Smooth muscle cell (in vitro differentiated cells): ENCODE measurements at regions not wholly inside any gene's neighbourhood (a gene's known extent, or its start where the extent isn't known, plus 50 kb on each side); places are given as distances from the start of the nearest gene placed in this dataset.
A peak's percentile ranks its signal among the peaks of the same experiment; 100 is the strongest.

Experiments used
- DNase-seq: peaks from one replicate; lab custom pipeline; 2025; ENCODE audit not compliant: unreplicated experiment; lab: John Stamatoyannopoulos, UW
- H2AFZ ChIP-seq: fragments of 200-600 bp; sonication (generic); 2 replicates; pipeline ENCODE4 v1.6.0; 2016; ENCODE audit warnings: antibody characterized with exemption, low read depth, mild to moderate bottlenecking
- H3F3A ChIP-seq: fragments of 200-600 bp; sonication (generic); 2 replicates; pipeline ENCODE4 v1.6.0; 2017; ENCODE audit warnings: antibody characterized with exemption, low read depth
- H3K27ac ChIP-seq: fragments of 200-600 bp; sonication (generic); 2 replicates; pipeline ENCODE4 v1.5.1; 2016; ENCODE audit warnings: low read depth, mild to moderate bottlenecking
- H3K27me3 ChIP-seq: fragments of 200-600 bp; sonication (generic); 2 replicates; pipeline ENCODE4 v1.6.1; 2016; ENCODE audit warnings: low read depth, mild to moderate bottlenecking
- H3K36me3 ChIP-seq: fragments of 200-600 bp; sonication (generic); 2 replicates; pipeline ENCODE4 v1.5.1; 2016; ENCODE audit warnings: low read depth
- H3K4me1 ChIP-seq: fragments of 200-600 bp; sonication (generic); 2 replicates; pipeline ENCODE4 v1.5.1; 2016; ENCODE audit warnings: low read depth
- H3K4me2 ChIP-seq: fragments of 200-600 bp; sonication (generic); 2 replicates; pipeline ENCODE4 v1.6.0; 2016; ENCODE audit warnings: mild to moderate bottlenecking
- H3K4me3 ChIP-seq: fragments of 200-600 bp; sonication (generic); 2 replicates; pipeline ENCODE4 v1.5.1; 2016; ENCODE audit warnings: mild to moderate bottlenecking
- H3K79me2 ChIP-seq: fragments of 200-600 bp; sonication (generic); 2 replicates; pipeline ENCODE4 v1.6.0; 2016; ENCODE audit warnings: low read depth, mild to moderate bottlenecking
- H3K9ac ChIP-seq: fragments of 200-600 bp; sonication (generic); 2 replicates; pipeline ENCODE4 v1.6.0; 2016; ENCODE audit warnings: low read depth
- H3K9me3 ChIP-seq: fragments of 200-600 bp; sonication (generic); replicated peaks from 2 replicates; pipeline ENCODE4 v1.5.1; 2016; ENCODE audit warnings: low read depth
- H4K20me1 ChIP-seq: fragments of 200-600 bp; sonication (generic); 2 replicates; pipeline ENCODE4 v1.6.0; 2016; ENCODE audit warnings: low read depth
- WGBS: methylation state at CpG from one replicate; pipeline ENCODE4 v1.1.7; 2016; ENCODE audit warnings: low lambda C conversion rate; 5-methylcytosine and 5-hydroxymethylcytosine counted together
- TF ChIP-seq, protein P1 (sequence below): fragments of 200-600 bp; sonication (generic); IDR thresholded peaks from 2 replicates; pipeline ENCODE4 v1.5.1; 2017; ENCODE audit warnings: borderline replicate concordance, mild to moderate bottlenecking, antibody characterized with exemption; ENCODE audit not compliant: insufficient read depth, poor library complexity, severe bottlenecking

DNA sequence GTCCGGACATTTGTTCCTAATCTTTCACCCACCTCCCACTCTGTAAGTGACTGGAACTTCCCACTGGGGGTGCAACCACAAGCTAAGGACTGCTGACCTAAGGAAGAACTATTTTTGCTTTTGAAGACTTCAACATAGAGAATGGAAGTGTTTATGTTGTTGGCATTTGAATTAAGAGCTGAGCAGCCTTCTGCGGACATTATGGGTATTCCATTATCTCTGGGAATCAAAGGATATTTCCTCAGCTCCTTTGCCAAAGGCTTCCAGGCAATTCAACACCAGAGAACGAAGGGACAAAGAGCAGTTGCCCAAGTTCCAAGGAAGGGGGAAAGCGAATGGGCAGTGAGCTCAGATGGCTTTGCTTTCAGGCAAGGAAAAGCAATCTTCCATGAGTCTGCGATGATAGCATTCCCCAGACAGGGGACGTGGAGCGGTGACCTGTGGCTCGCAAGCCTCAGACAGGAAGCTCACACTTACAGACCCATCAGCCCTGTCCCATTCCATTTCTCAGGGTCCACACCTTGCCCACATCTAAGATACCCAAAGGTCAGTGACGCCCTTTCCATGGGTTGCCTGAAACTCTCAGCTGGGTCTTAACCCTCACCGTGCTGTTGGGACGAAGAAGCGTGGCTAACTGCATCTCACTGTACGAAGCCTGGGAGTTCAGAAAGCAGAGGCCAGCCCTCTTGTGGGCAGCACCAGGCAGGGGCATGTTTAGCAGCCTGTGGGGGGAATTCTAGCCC, 116.8 kb downstream of the COPS8 start:
- Histone ChIP-seq H3K4me1 (peaks cover 35% of the 10 kb centered on the region), H3K27me3 (no peaks in the 10 kb centered on the region), H3K27ac (peak overlapping the region; percentile 90), H3F3A (peaks cover 60% of the 10 kb centered on the region), H3K4me2 (peak overlapping the region; percentile 11), H3K4me3 (no peak overlapping the region), H3K36me3 (no peaks in the 10 kb centered on the region), H3K9ac (peak overlapping the region; percentile 63), H3K79me2 (no peaks in the 10 kb centered on the region), H2AFZ (no peak overlapping the region), H4K20me1 (no peaks in the 10 kb centered on the region), H3K9me3 (no peaks in the 10 kb centered on the region)
- TF ChIP-seq, protein P1, sequence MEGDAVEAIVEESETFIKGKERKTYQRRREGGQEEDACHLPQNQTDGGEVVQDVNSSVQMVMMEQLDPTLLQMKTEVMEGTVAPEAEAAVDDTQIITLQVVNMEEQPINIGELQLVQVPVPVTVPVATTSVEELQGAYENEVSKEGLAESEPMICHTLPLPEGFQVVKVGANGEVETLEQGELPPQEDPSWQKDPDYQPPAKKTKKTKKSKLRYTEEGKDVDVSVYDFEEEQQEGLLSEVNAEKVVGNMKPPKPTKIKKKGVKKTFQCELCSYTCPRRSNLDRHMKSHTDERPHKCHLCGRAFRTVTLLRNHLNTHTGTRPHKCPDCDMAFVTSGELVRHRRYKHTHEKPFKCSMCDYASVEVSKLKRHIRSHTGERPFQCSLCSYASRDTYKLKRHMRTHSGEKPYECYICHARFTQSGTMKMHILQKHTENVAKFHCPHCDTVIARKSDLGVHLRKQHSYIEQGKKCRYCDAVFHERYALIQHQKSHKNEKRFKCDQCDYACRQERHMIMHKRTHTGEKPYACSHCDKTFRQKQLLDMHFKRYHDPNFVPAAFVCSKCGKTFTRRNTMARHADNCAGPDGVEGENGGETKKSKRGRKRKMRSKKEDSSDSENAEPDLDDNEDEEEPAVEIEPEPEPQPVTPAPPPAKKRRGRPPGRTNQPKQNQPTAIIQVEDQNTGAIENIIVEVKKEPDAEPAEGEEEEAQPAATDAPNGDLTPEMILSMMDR = no peak
- 42% methylated on average over 13 of the region's 13 CpGs for WGBS
- DNase-seq = no peak

DNA sequence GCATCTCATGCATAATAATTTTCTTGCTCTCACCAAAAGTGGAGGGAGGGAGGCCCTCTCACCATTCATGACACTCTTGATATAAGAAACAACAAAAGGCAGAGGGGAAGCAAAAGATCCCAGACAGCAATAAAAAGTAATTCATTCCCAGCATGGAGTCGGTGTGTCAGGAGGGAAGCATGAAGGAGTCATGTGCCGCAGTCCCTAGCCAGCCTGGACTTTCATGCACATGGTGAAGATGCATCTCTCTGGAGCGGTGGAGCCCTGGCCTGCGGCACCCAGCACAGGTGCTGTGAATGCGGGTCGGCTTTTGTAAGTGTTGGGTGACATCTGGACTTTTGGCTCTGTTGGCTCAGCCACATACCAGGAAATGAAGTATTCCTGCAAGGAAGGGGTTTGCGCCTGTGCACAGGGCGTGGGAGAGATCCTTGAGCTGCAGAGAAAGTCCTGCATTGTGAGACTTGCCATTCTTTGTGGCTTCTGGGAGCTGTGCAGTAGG, 119.4 kb downstream of the COPS8 start:
- peak overlapping the region; percentile 62 for H3K4me2 ChIP-seq
- TF ChIP-seq, protein P1 = no peak
- DNase-seq = no peak
- H3K27ac ChIP-seq = peak overlapping the region; percentile 100
- H2AFZ ChIP-seq = no peak overlapping the region
- H3K4me3 ChIP-seq = no peak overlapping the region
- no peaks in the 10 kb centered on the region for H3K79me2 ChIP-seq
- H3F3A ChIP-seq = peaks cover 47% of the 10 kb centered on the region
- H3K27me3 ChIP-seq = no peaks in the 10 kb centered on the region
- H3K36me3 ChIP-seq = no peaks in the 10 kb centered on the region
- no peaks in the 10 kb centered on the region for H4K20me1 ChIP-seq
- H3K9me3 ChIP-seq = no peaks in the 10 kb centered on the region
- H3K4me1 ChIP-seq = peaks cover 20% of the 10 kb centered on the region
- H3K9ac ChIP-seq = no peak overlapping the region
- 68% methylated on average over 8 of the region's 8 CpGs for WGBS

DNA sequence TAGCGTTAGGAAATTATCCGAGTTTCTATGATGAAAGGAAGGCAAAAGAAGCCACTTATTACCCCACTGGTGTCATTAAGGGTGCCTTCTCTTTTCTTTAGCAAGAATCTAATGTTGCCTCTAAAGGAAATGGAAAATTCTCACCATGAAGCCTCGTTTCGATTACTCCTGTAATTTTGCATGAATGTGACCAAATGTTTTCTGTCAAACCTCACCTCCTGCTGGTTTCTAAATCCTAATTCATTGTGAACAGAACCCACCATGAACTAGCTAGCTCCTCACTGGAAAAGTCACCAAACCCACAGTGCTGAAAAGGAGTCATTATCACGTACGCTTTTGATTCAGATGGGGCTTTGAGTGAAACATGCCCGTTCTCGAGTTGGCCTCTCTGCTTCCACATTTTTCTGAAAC, 119.9 kb downstream of the COPS8 start:
- Histone ChIP-seq H3K27me3 (no peaks in the 10 kb centered on the region), H3K4me1 (peaks cover 20% of the 10 kb centered on the region), H3F3A (peaks cover 52% of the 10 kb centered on the region), H3K79me2 (no peaks in the 10 kb centered on the region), H3K4me3 (no peak overlapping the region), H3K4me2 (peak overlapping the region; percentile 62), H3K36me3 (no peaks in the 10 kb centered on the region), H2AFZ (no peak overlapping the region), H4K20me1 (no peaks in the 10 kb centered on the region), H3K27ac (peak overlapping the region; percentile 100), H3K9me3 (no peaks in the 10 kb centered on the region), H3K9ac (no peak overlapping the region)
- WGBS = 21% methylated on average over 8 of the region's 8 CpGs
- TF ChIP-seq, protein P1 = no peak
- no peak for DNase-seq

DNA sequence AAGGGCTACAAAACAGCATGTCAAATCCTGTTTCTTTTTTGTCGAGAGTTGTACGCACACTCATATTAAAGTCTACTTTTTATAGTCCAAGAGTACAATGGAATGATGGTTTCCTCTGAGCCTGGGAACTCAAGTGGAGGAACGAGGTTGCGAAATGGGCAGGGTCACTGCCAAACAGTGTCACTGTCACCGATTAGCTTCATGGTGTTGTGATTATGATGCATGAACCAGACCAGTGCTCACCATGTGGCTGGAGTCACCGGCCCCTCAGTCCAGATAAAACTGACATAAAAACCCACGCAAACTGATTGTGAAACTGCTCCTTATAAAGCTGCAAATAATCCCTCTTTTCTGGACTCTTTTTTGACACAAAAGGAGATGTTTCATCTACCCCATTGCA, 122.0 kb downstream of the COPS8 start:
- 11% methylated on average over 7 of the region's 7 CpGs for WGBS
- peaks cover 59% of the 10 kb centered on the region for H3F3A ChIP-seq
- TF ChIP-seq, protein P1 = no peak
- no peak for DNase-seq
- H2AFZ ChIP-seq = no peak overlapping the region
- H3K4me3 ChIP-seq = no peak overlapping the region
- H3K79me2 ChIP-seq = no peaks in the 10 kb centered on the region
- no peaks in the 10 kb centered on the region for H3K27me3 ChIP-seq
- H3K9me3 ChIP-seq = no peaks in the 10 kb centered on the region
- no peaks in the 10 kb centered on the region for H4K20me1 ChIP-seq
- H3K4me1 ChIP-seq = peaks cover 12% of the 10 kb centered on the region
- H3K27ac ChIP-seq = peak overlapping the region; percentile 100
- H3K9ac ChIP-seq = peak overlapping the region; percentile 62
- H3K4me2 ChIP-seq = peak overlapping the region; percentile 56
- no peaks in the 10 kb centered on the region for H3K36me3 ChIP-seq
